OCI-M1 (cell line): ENCODE measurements at regions not wholly inside any gene's neighbourhood (a gene's known extent, or its start where the extent isn't known, plus 50 kb on each side); places are given as distances from the start of the nearest gene placed in this dataset.

ENCODE experiments used
- DNase-seq: peaks from one replicate; lab custom pipeline; 2025; lab: John Stamatoyannopoulos, UW

GRCh38 chr4:119825696-119826095, 197.1 kb upstream of the PDE5A start:
- no peak for DNase-seq

GRCh38 chr4:119823891-119824290, 195.3 kb upstream of the PDE5A start:
- DNase-seq: no peak

GRCh38 chr4:119823045-119823444, 194.4 kb upstream of the PDE5A start:
- no peak for DNase-seq

- DNase-seq: no peak
Observed at GRCh38 chr4:119816473-119816872, 187.9 kb upstream of the PDE5A start.

- DNase-seq: no peak
Observed at GRCh38 chr4:119810001-119810400, 181.4 kb upstream of the PDE5A start.

- DNase-seq: no peak
Observed at GRCh38 chr4:119804404-119804803, 175.8 kb upstream of the PDE5A start.

- no peak for DNase-seq
Observed at GRCh38 chr4:119797238-119797894, 168.8 kb upstream of the PDE5A start.

- no peak for DNase-seq
Observed at GRCh38 chr4:119795986-119796578, 167.5 kb upstream of the PDE5A start.

- DNase-seq: no peak
Observed at GRCh38 chr4:119794681-119795080, 166.1 kb upstream of the PDE5A start.

GRCh38 chr4:119794113-119794512, 165.5 kb upstream of the PDE5A start:
- no peak for DNase-seq

- DNase-seq: peak; percentile 35
Observed at GRCh38 chr4:119788349-119789266, 160.0 kb upstream of the PDE5A start.

GRCh38 chr4:119785963-119786362, 157.4 kb upstream of the PDE5A start:
- DNase-seq: peak; percentile 22

GRCh38 chr4:119783189-119783983, 154.8 kb upstream of the PDE5A start:
- DNase-seq: no peak

- no peak for DNase-seq
Observed at GRCh38 chr4:119781044-119781443, 152.4 kb upstream of the PDE5A start.

GRCh38 chr4:119774840-119775239, 146.2 kb upstream of the PDE5A start:
- DNase-seq: no peak

- DNase-seq: no peak
Observed at GRCh38 chr4:119765951-119766350, 137.3 kb upstream of the PDE5A start.

GRCh38 chr4:119765469-119765868, 136.9 kb upstream of the PDE5A start:
- no peak for DNase-seq

GRCh38 chr4:119763386-119763785, 134.8 kb upstream of the PDE5A start:
- DNase-seq: no peak

- no peak for DNase-seq
Observed at GRCh38 chr4:119755599-119755998, 127.0 kb upstream of the PDE5A start.

GRCh38 chr4:119752936-119753335, 124.3 kb upstream of the PDE5A start:
- DNase-seq: no peak

GRCh38 chr4:119750771-119751170, 122.2 kb upstream of the PDE5A start:
- DNase-seq: no peak

GRCh38 chr4:119750048-119750447, 121.4 kb upstream of the PDE5A start:
- DNase-seq: no peak
